Panc1 (cell line): ENCODE measurements at regions not wholly inside any gene's neighbourhood (a gene's known extent, or its start where the extent isn't known, plus 50 kb on each side); places are given as distances from the start of the nearest gene placed in this dataset.

Experiments
- ATAC-seq: fragments of 200-7000 bp; cut with Tn5 transposase; 2 replicates; pipeline ENCODE4 v1.9.1; 2020; ENCODE audit warnings: mild to moderate bottlenecking, moderate library complexity
- BruUV-seq: library from RNA; stranded (reverse); fragments of 400-500 nt; replicated peaks from 2 replicates; lab custom pipeline; 2021; lab: Mats Ljungman, UMichigan
- CTCF ChIA-PET: fragments of 300-600 bp; sonication (Branson Sonifier 250); formaldehyde crosslinking; loops from one replicate; lab custom pipeline; 2022; ENCODE audit warnings: antibody characterized with exemption; lab: Charles Lee
- POLR2A ChIA-PET: fragments of 300-600 bp; sonication (Branson Sonifier 250); formaldehyde crosslinking; loops from one replicate; lab custom pipeline; 2022; ENCODE audit warnings: antibody characterized with exemption; lab: Charles Lee
- DNase-seq: peaks from one replicate; pipeline ENCODE4 v3.0.0-alpha.2; 2010; ENCODE audit warnings: low read depth, low spot score
- H3K27ac ChIP-seq: 2 replicates; pipeline ENCODE4 v1.5.1; 2011; ENCODE audit warnings: mild to moderate bottlenecking, low read length, inconsistent platforms
- H3K27me3 ChIP-seq: fragments of 200-500 bp; sonication (Bioruptor generic); 2 replicates; pipeline ENCODE4 v1.6.0; 2014; ENCODE audit warnings: low read length, inconsistent platforms; ENCODE audit not compliant: control insufficient read depth, insufficient read depth
- H3K36me3 ChIP-seq: fragments of 200-500 bp; sonication (Bioruptor generic); 2 replicates; pipeline ENCODE4 v1.5.1; 2014; ENCODE audit warnings: inconsistent platforms, mild to moderate bottlenecking, low read length, moderate library complexity; ENCODE audit not compliant: control insufficient read depth, insufficient read depth
- H3K4me1 ChIP-seq: 2 replicates; pipeline ENCODE4 v1.5.1; 2011; ENCODE audit warnings: inconsistent platforms, mild to moderate bottlenecking, low read length, moderate library complexity; ENCODE audit not compliant: control insufficient read depth, insufficient read depth
- H3K4me3 ChIP-seq, 2 experiments: 2 replicates each; pipeline ENCODE4 v1.5.1; 2011 to 2012; ENCODE audit warnings: low read depth in 2 of 2, low read length in 2 of 2, mild to moderate bottlenecking in 2 of 2, inconsistent platforms in 1 of 2, moderate library complexity in 1 of 2
- H3K9me3 ChIP-seq: fragments of 200-500 bp; sonication (Bioruptor generic); 2 replicates; pipeline ENCODE4 v1.5.1; 2014; ENCODE audit warnings: low read depth, mild to moderate bottlenecking, inconsistent platforms, low read length, moderate library complexity; ENCODE audit not compliant: control insufficient read depth, insufficient read depth
- POLR2AphosphoS5 ChIP-seq: IDR thresholded peaks from 2 replicates; pipeline ENCODE4 v1.6.1; 2012; ENCODE audit warnings: mild to moderate bottlenecking, low read depth, low read length, moderate library complexity
- SIN3A ChIP-seq: IDR thresholded peaks from 2 replicates; pipeline ENCODE4 v1.6.1; 2012; ENCODE audit warnings: low read depth, mild to moderate bottlenecking, low read length, moderate library complexity, borderline replicate concordance; ENCODE audit not compliant: insufficient read depth
- TCF7L2 ChIP-seq: IDR thresholded peaks from 2 replicates; pipeline ENCODE4 v1.6.1; 2011; ENCODE audit warnings: mild to moderate bottlenecking, low read depth, low read length, inconsistent platforms
- in situ Hi-C: cut with HindIII; loops from 2 replicates; pipeline ENCODE4 v1.10.0; 2016; ENCODE audit warnings: low sequenced_read_pairs, low pct_unique_long_range_greater_than_20kb
- intact Hi-C: fragments of 100-400 bp; cut with micrococcal nuclease; formaldehyde crosslinking; loops from one replicate; pipeline ENCODE4 v1.10.0; 2022; ENCODE audit not compliant: unreplicated experiment
- TF ChIP-seq, protein P1 (sequence below), 2 experiments: IDR thresholded peaks; 2 replicates each; pipeline ENCODE4 v1.6.1; 2011 to 2012; ENCODE audit warnings: low read depth in 2 of 2, control low read depth in 1 of 2, low read length in 1 of 2, mild to moderate bottlenecking in 1 of 2, moderate library complexity in 1 of 2; ENCODE audit not compliant: insufficient read depth in 1 of 2
- TF ChIP-seq, protein P2 (sequence below): fragments of 450-650 bp; IDR thresholded peaks from 2 replicates; pipeline ENCODE4 v1.5.1; 2017; ENCODE audit warnings: mild to moderate bottlenecking

- ATAC-seq (no peak), DNase-seq (no peak)
- no peaks in the 10 kb centered on the region for H3K9me3 ChIP-seq
- BruUV-seq, result no TSS peak
- intact Hi-C loops, result no loop called here
- no peak overlapping the region for H3K27ac ChIP-seq
- POLR2A ChIA-PET, result no interaction called here
- CTCF ChIA-PET, result no interaction called here
- no peaks in the 10 kb centered on the region for H3K4me1 ChIP-seq
- TF ChIP-seq, protein P1, sequence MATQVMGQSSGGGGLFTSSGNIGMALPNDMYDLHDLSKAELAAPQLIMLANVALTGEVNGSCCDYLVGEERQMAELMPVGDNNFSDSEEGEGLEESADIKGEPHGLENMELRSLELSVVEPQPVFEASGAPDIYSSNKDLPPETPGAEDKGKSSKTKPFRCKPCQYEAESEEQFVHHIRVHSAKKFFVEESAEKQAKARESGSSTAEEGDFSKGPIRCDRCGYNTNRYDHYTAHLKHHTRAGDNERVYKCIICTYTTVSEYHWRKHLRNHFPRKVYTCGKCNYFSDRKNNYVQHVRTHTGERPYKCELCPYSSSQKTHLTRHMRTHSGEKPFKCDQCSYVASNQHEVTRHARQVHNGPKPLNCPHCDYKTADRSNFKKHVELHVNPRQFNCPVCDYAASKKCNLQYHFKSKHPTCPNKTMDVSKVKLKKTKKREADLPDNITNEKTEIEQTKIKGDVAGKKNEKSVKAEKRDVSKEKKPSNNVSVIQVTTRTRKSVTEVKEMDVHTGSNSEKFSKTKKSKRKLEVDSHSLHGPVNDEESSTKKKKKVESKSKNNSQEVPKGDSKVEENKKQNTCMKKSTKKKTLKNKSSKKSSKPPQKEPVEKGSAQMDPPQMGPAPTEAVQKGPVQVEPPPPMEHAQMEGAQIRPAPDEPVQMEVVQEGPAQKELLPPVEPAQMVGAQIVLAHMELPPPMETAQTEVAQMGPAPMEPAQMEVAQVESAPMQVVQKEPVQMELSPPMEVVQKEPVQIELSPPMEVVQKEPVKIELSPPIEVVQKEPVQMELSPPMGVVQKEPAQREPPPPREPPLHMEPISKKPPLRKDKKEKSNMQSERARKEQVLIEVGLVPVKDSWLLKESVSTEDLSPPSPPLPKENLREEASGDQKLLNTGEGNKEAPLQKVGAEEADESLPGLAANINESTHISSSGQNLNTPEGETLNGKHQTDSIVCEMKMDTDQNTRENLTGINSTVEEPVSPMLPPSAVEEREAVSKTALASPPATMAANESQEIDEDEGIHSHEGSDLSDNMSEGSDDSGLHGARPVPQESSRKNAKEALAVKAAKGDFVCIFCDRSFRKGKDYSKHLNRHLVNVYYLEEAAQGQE (IDR thresholded peaks at IDR 0.05; ENCODE audit: insufficient read depth in 1 of 2, low read depth in 2 of 2, low read length in 1 of 2), result no peak
- TF ChIP-seq POLR2AphosphoS5 (no peak), TCF7L2 (no peak), SIN3A (no peak)
- TF ChIP-seq, protein P2, sequence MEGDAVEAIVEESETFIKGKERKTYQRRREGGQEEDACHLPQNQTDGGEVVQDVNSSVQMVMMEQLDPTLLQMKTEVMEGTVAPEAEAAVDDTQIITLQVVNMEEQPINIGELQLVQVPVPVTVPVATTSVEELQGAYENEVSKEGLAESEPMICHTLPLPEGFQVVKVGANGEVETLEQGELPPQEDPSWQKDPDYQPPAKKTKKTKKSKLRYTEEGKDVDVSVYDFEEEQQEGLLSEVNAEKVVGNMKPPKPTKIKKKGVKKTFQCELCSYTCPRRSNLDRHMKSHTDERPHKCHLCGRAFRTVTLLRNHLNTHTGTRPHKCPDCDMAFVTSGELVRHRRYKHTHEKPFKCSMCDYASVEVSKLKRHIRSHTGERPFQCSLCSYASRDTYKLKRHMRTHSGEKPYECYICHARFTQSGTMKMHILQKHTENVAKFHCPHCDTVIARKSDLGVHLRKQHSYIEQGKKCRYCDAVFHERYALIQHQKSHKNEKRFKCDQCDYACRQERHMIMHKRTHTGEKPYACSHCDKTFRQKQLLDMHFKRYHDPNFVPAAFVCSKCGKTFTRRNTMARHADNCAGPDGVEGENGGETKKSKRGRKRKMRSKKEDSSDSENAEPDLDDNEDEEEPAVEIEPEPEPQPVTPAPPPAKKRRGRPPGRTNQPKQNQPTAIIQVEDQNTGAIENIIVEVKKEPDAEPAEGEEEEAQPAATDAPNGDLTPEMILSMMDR, result no peak
- no peaks in the 10 kb centered on the region for H3K36me3 ChIP-seq
- in situ Hi-C loops, result no loop called here
- no peak overlapping the region for H3K4me3 ChIP-seq
- H3K27me3 ChIP-seq, result no peaks in the 10 kb centered on the region
These were observed 80.9 kb upstream of the PHACTR2 start for GRCh38 chr6:143596866-143597265.

GRCh38 chr6:143595251-143596036 is 82.3 kb upstream of the PHACTR2 start:
- no peaks in the 10 kb centered on the region for H3K9me3 ChIP-seq
- BruUV-seq, result no TSS peak
- CTCF ChIA-PET, result no interaction called here
- ATAC-seq, result no peak
- POLR2A ChIA-PET, result no interaction called here
- no peaks in the 10 kb centered on the region for H3K36me3 ChIP-seq
- TF ChIP-seq, protein P1 (IDR thresholded peaks at IDR 0.05; ENCODE audit: insufficient read depth in 1 of 2, low read depth in 2 of 2, low read length in 1 of 2), result no peak
- TF ChIP-seq, protein P2, result no peak
- TF ChIP-seq POLR2AphosphoS5, result no peak
- intact Hi-C loops, result no loop called here
- H3K4me1 ChIP-seq, result no peaks in the 10 kb centered on the region
- DNase-seq, result no peak
- in situ Hi-C loops, result no loop called here
- no peak overlapping the region for H3K27ac ChIP-seq
- no peaks in the 10 kb centered on the region for H3K27me3 ChIP-seq
- H3K4me3 ChIP-seq, result no peak overlapping the region
